ENCODE measurements at regions not wholly inside any gene's neighbourhood (a gene's known extent, or its start where the extent isn't known, plus 50 kb on each side); places are given as distances from the start of the nearest gene placed in this dataset.
"Not testable (repeated sequence)": the region's sequence is repeated elsewhere in the genome, so short reads cannot be mapped to it uniquely, and the experiment has no call there.

- Histone ChIP-seq H3K9me3 (ENCODE audit: control insufficient read depth, low read length) (no peaks in the 10 kb centered on the region), H3K4me2 (ENCODE audit: low read length) (no peak overlapping the region), H3K79me2 (no peaks in the 10 kb centered on the region), H3K27ac (no peak overlapping the region), H3K4me1 (no peaks in the 10 kb centered on the region), H3K36me3 (ENCODE audit: control insufficient read depth, insufficient read depth, low read length) (no peaks in the 10 kb centered on the region), H3K27me3 (ENCODE audit: control insufficient read depth, insufficient read depth, low read length) (no peaks in the 10 kb centered on the region), H2AFZ (no peak overlapping the region), H3K9ac (no peak overlapping the region), H3K4me3 (ENCODE audit: low read depth, low read length) (no peak overlapping the region)
- no peak for TF ChIP-seq CTCF (IDR thresholded peaks at IDR 0.05)
Measured at GRCh38 chr5:96297290-96297689, 135.8 kb downstream of the PCSK1 start.

DNA sequence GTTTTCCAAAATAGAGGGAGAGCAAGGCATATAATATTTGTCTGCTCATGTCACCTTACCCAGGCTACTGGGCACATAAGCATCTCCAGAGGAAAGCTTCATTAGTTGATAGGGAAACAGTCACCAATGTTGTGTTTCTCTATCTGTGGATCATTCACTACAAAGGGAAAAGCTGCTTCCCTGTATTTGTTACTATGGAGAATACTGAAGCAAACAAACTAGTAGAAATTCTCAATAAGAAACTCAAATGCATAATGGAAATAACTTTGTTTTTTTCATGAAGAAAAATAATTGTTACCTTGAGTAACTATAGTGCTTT is 138.2 kb downstream of the PCSK1 start:
- H3K4me1 ChIP-seq: no peaks in the 10 kb centered on the region
- TF ChIP-seq CTCF (IDR thresholded peaks at IDR 0.05): no peak
- H3K27ac ChIP-seq: no peak overlapping the region

GRCh38 chr5:96293966-96294883 is 138.8 kb downstream of the PCSK1 start:
- Histone ChIP-seq H3K4me3 (ENCODE audit: low read depth, low read length) (no peak overlapping the region), H2AFZ (no peak overlapping the region), H3K27ac (no peak overlapping the region), H3K79me2 (no peaks in the 10 kb centered on the region), H3K4me1 (no peaks in the 10 kb centered on the region), H3K36me3 (ENCODE audit: control insufficient read depth, insufficient read depth, low read length) (no peaks in the 10 kb centered on the region), H3K4me2 (ENCODE audit: low read length) (no peak overlapping the region), H3K27me3 (ENCODE audit: control insufficient read depth, insufficient read depth, low read length) (no peaks in the 10 kb centered on the region), H3K9me3 (ENCODE audit: control insufficient read depth, low read length) (no peaks in the 10 kb centered on the region), H3K9ac (no peak overlapping the region)
- TF ChIP-seq CTCF (IDR thresholded peaks at IDR 0.05): no peak

More for the DNA sequence above, 138.2 kb downstream of the PCSK1 start:
- H3K36me3 ChIP-seq (ENCODE audit: control insufficient read depth, insufficient read depth, low read length): no peaks in the 10 kb centered on the region
- no peak overlapping the region for H3K4me2 ChIP-seq (ENCODE audit: low read length)
- no peak overlapping the region for H3K9ac ChIP-seq
- H3K9me3 ChIP-seq (ENCODE audit: control insufficient read depth, low read length): no peaks in the 10 kb centered on the region
- no peak overlapping the region for H2AFZ ChIP-seq
- no peaks in the 10 kb centered on the region for H3K27me3 ChIP-seq (ENCODE audit: control insufficient read depth, insufficient read depth, low read length)
- H3K79me2 ChIP-seq: no peaks in the 10 kb centered on the region
- no peak overlapping the region for H3K4me3 ChIP-seq (ENCODE audit: low read depth, low read length)

DNA sequence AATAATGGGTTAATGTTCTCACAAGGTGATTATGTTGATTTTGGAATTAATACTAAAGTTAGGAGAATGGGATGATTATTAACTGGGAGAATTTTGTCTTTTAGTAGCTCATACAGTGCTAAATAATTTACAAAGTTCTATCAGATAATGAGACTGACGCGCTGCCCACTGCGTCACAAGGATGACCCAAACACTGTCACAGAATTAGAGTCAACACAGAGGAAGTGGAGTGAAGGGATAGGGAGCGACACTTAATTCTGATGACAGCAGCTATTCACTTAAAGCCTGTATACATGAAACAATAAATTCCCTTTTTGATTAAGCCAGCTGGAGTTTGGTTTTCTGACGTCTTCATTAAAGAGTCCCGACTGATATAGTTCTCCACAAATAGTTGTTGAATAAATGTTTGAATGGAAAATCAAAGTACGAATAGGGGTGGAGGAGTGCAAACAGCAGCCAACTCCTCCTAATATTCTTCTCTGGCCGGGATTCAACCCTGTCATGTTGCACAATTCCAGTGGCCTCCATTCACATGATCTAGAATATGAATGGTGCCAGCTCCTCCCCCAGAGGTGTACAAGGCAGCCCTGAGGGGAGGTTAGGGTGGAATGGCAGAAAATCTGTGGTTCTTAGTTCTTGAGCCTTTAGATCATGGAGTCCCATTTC is 140.3 kb downstream of the PCSK1 start:
- no peak for TF ChIP-seq CTCF (IDR thresholded peaks at IDR 0.05)
- no peaks in the 10 kb centered on the region for H3K4me1 ChIP-seq
- H3K9ac ChIP-seq: no peak overlapping the region
- no peaks in the 10 kb centered on the region for H3K36me3 ChIP-seq (ENCODE audit: control insufficient read depth, insufficient read depth, low read length)
- no peaks in the 10 kb centered on the region for H3K9me3 ChIP-seq (ENCODE audit: control insufficient read depth, low read length)
- no peaks in the 10 kb centered on the region for H3K27me3 ChIP-seq (ENCODE audit: control insufficient read depth, insufficient read depth, low read length)
- no peak overlapping the region for H3K4me2 ChIP-seq (ENCODE audit: low read length)
- H3K27ac ChIP-seq: no peak overlapping the region
- no peak overlapping the region for H3K4me3 ChIP-seq (ENCODE audit: low read depth, low read length)
- H2AFZ ChIP-seq: no peak overlapping the region
- H3K79me2 ChIP-seq: no peaks in the 10 kb centered on the region

DNA sequence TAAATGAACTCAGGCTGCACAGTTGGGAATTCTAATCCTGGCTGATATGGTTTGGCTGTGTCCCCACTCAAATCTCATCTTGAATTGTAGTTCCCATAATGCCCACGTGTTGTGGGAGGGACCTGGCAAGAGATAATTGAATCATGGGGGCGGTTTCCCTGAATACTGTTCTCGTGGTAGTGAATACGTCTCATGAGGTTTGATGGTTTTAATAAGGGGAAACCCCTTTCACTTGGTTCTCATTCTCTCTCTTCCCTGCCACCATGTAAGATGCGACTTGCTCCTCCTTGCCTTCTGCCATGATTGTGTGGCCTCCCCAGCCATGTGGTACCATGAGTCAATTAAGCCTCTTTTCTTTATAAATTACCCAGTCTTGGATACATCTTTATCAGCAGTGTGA is 143.8 kb downstream of the PCSK1 start:
- H3K9me3 ChIP-seq (ENCODE audit: control insufficient read depth, low read length); H3K4me2 ChIP-seq (ENCODE audit: low read length); H3K79me2 ChIP-seq; H3K4me1 ChIP-seq; H3K27ac ChIP-seq; H3K9ac ChIP-seq; H2AFZ ChIP-seq; H3K36me3 ChIP-seq (ENCODE audit: control insufficient read depth, insufficient read depth, low read length); H3K4me3 ChIP-seq (ENCODE audit: low read depth, low read length); H3K27me3 ChIP-seq (ENCODE audit: control insufficient read depth, insufficient read depth, low read length): not testable (repeated sequence)

Measured in parathyroid adenoma (tissue), 2 donors.